HG03196 (cell line): ENCODE measurements at regions not wholly inside any gene's neighbourhood (a gene's known extent, or its start where the extent isn't known, plus 50 kb on each side); places are given as distances from the start of the nearest gene placed in this dataset.
"Not testable (repeated sequence)": the region's sequence is repeated elsewhere in the genome, so short reads cannot be mapped to it uniquely, and the experiment has no call there.

ENCODE experiments used
- ATAC-seq: cut with Tn5 transposase; IDR thresholded peaks from one replicate; pipeline ENCODE4 v1.9.1; 2021; ENCODE audit not compliant: unreplicated experiment

- no peak for ATAC-seq
These were observed 73.5 kb upstream of the DHRSX start for GRCh38 chrX:2574271-2574670.

DNA sequence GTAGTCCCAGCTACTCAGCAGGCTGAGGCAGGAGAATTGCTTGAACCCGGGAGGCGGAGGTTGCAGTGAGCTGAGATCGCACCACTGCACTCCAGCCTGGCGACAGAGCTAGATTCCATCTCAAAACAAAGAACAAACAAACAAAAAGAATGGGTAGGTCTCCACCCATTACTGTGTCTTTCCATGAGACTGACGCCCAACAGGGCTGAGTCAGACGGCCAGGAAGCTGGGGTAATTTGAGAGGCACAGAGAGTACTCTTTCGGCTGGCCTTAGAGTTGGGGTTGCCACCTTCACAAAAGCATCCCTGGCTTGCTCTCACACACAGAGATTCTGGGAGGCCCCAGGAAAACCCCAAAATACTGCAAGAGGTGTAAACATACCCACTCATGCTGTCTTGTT, 72.0 kb upstream of the DHRSX start:
- ATAC-seq, result no peak

DNA sequence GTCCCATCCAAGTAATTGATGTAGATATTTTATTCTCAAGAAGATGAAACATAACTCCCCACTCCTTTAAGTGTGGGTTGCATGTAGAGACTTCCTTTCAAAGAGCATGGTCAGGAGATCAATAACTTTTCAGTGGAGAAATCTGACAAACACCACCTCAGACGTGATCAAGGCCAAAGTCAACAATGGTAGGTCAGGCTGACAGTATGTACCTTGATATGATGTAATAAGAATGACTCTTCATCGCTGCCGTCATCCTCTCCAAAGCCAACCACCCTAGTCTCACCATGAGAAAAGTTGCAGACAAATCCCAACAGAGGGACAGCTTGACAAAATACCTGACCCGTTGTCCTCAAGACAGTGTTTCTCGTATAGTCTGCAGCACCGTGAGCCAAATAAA, 67.3 kb upstream of the DHRSX start:
- ATAC-seq, result no peak

DNA sequence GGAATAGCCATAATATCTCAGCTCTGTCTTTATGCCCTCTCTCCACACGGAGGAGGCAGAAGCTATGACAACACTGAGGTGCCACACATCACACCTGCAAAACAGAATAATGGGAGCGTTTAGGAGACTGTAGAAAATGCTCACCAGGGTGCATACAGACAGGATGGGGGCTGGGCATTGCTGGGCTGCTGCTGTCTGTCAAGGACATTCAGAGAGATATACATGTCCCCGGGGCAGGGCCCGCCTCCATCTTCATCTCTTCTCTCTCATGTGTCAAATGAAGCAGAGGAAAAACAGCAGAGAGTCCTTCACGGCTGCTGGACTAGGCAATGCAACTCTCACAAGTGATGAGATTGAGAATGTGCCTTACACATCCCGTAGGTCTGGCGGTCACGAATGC, 65.3 kb upstream of the DHRSX start:
- no peak for ATAC-seq

GRCh38 chrX:2561456-2561855, 60.7 kb upstream of the DHRSX start:
- no peak for ATAC-seq

GRCh38 chrX:2559124-2559523, 58.3 kb upstream of the DHRSX start:
- ATAC-seq, result no peak

DNA sequence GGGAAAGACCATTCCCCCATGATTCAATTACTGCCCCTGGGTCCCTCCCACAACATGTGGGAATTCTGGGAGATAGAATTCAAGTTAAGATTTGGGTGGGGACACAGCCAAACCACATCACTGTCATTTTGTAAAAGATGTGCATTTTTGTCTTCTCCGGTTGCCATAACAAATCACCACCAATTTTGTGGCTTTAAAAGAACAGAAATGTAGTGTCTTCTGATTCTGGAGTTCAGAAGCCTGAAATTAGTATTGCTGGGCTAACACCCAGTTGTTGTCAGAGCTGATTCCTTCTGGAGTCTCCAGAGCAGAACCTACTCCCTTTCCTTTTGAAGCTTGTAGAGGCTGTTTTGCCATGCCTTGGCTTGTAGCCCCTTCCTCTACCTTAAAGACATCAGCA, 54.1 kb upstream of the DHRSX start:
- ATAC-seq, result no peak

- ATAC-seq, result not testable (repeated sequence)
These were observed 53.3 kb upstream of the DHRSX start for GRCh38 chrX:2554066-2554465.

GRCh38 chrX:2552621-2553201, 51.9 kb upstream of the DHRSX start:
- no peak for ATAC-seq

DNA sequence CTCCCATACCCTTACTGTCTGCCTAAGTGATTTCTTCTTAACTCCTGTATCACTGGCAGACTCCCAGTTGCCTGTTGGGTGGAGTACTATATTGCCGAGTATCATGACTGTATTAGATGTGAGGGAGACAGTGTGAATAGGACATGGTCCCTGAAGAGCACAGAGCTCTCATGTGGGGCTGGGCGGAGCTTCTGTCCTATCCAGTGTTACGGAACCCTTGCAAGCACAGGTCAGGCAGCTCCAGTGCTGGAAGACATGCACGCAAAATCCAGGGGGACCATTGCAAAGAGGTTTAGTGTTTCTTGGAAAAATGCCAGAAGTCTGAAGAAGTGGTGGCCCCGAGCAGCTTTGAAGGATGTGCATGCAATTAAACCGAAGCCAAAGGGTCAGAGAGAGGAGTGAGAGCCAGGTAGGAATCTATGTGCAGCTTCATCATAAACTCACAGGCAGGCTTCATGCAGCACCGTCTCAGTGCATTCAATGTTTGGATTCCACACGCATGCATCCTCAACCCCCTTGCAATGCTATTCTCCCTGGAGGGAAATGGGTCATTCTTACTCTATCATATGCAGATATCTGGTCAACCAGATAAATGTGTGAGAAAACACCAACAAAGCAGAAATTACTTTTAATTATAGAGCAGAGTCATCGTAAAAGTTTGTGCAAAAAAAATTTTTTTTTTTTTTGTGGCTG, 49.7 kb upstream of the DHRSX start:
- no peak for ATAC-seq
